ENCODE measurements at regions not wholly inside any gene's neighbourhood (a gene's known extent, or its start where the extent isn't known, plus 50 kb on each side); places are given as distances from the start of the nearest gene placed in this dataset.

DNA sequence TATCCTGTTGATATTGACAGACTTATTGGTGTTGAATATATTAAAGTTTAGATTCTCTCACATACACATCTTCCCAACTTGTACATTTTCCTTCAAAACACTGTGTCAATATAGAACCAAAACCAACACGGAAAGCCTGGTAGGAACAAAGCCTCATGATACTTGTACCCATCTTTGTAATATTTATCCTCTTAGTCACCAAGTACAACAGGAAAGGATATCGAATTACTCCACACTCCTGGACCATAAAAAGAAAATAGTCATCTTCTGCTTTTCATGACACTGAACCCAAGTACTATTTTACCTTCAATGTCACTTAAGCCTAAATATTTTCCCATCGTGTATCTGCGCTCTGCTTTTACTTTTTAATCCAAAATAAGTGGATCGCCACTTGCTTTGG, 702.9 kb upstream of the PCDH9 start:
- TF ChIP-seq CTCF (IDR thresholded peaks at IDR 0.05): no peak
- TF ChIP-seq, protein P1, sequence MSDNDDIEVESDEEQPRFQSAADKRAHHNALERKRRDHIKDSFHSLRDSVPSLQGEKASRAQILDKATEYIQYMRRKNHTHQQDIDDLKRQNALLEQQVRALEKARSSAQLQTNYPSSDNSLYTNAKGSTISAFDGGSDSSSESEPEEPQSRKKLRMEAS (IDR thresholded peaks at IDR 0.05; ENCODE audit: low read depth): no peak
- no peak for TF ChIP-seq NRF1 (IDR thresholded peaks at IDR 0.05; ENCODE audit: low read depth, low read length)
- TF ChIP-seq ELF1 (IDR thresholded peaks at IDR 0.05): no peak
- TF ChIP-seq PBX3 (IDR thresholded peaks at IDR 0.05): no peak
- TF ChIP-seq GABPA (IDR thresholded peaks at IDR 0.05; ENCODE audit: low read depth): no peak
- TF ChIP-seq YY1 (IDR thresholded peaks at IDR 0.05; ENCODE audit: low read depth): no peak
- TF ChIP-seq EZH2phosphoT487 (IDR thresholded peaks at IDR 0.05; ENCODE audit: borderline replicate concordance, low read depth): no peak
- TF ChIP-seq ZBTB33 (IDR thresholded peaks at IDR 0.05; ENCODE audit: borderline replicate concordance, low read depth): no peak
- no peak for TF ChIP-seq POLR2AphosphoS5 (IDR thresholded peaks at IDR 0.05; ENCODE audit: low read depth, low read length)
- TF ChIP-seq RFX5 (IDR thresholded peaks at IDR 0.05; ENCODE audit: low read length): no peak
- no peak for TF ChIP-seq MXI1 (IDR thresholded peaks at IDR 0.05; ENCODE audit: low read depth, low read length)
- TF ChIP-seq RCOR1 (IDR thresholded peaks at IDR 0.05; ENCODE audit: low read length): no peak

All from SK-N-SH (cell line).